Hippocampal formation (tissue), 2 donors: ENCODE measurements at regions not wholly inside any gene's neighbourhood (a gene's known extent, or its start where the extent isn't known, plus 50 kb on each side); places are given as distances from the start of the nearest gene placed in this dataset.

Source experiments
- DNase-seq, 2 donors: peaks; one replicate each; lab custom pipeline; 2025; lab: John Stamatoyannopoulos, UW

DNA sequence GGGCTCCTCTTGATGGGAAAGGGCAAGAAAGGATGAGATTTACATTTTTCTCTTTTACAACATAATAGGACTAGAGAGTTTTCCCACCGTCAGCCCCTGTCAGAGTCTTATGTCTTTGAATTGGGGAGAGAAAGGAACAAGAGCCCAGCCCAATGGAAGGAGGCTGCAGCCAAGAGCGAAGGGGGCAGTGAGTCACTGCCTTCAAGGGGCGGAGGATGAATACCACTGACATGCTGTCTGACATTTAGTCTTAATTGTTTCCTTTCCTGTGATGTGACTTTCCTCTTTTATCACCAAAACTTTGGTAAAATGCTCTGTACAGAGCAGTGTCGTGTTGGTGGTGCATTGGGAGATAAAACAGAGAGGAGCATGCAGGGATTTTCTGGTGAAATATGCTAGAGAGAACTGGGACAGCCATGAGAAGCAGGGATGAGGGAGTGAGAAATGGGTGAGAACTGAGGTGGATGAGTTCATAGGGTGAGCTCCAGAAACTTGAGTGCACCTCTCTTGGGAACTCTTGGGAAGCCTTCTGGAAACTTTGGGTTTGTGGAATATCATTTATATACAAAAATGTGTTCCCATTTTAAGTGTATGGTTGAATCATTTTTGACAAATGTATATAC, 179.9 kb upstream of the FGGY start:
- DNase-seq, result no peak

DNA sequence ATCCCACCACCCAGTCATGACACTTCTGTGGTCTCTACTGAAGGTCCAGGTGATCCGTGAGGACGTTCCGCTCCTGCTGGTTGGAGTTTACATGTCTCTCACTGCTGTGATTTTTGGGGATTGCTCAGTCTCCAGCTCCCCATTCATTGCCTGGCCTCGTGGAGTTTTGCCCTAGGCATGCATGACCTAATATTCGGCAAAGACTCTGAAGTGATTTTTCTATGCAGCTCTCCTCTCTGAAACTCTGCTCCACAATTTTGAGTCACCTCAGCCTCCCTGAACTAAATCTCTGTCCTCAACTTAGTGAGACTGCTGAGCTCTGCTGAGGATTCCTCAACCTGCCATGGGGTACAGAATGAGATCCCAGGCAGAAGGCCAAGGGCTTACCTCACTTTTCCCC, 174.4 kb upstream of the FGGY start:
- DNase-seq, result no peak

DNA sequence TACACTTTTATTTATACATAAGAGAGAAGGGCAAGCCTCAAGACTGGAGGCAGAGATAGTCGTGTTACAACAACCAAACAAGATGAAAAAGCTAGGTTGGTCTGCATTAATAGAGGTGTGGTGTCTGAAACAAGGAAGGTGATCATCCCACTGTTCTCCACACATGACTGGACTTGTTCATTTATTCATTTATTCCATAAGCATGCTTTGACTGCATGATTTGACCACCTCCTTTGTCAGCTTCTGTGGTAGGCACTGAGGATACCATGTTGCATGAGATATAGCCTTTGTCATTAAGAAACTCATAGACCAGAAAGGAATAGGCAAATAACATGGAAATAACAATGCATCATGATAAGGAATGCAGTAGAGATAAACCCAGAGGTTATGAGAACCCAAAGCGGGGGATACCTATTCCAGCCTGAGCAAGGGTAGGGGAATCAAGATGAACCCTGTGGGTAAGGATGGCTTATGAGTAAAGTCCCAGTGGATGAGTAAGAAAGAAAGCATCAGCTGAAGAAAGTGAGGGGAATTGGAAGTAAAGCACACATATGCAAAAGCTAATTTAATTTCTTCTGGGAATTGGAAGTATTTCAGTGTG, 173.7 kb upstream of the FGGY start:
- no peak for DNase-seq

DNA sequence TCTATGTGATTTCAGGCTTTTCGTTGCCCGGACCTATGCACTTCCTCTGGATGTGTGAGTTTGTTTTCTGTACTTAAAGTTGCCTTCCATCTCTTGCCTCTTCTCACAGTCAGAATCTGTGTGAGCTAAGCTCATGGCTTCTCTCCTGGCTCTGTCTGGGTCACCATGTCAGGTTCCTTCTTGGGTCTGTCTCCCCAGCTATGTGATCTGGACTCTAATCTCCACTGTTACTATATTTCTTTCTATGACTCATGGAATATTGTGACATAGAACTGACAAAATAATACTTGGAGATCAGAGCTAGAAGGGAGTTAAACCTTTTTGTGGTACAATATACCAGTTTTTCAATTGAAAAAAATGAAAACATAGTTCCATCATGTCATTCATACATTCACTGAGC, 172.7 kb upstream of the FGGY start:
- DNase-seq, result no peak

DNA sequence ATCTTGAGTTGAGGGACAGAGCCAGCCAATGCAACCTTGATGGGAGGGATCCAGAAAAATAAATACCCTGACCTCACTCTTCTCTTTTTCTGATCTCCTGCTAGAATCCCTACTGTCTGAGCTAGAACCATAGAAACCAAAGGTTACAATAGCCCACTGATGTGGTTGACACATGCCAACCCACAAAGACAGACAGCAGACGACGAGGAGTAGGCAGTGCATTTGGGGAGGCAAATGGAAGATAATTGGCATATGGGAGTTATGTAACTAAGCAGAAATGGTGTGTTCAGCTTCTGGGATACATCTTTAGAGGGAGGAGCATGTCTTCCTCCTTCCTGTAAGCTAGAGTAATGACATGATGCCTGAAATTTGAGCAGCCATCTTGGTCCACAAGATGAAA, 171.7 kb upstream of the FGGY start:
- no peak for DNase-seq

DNA sequence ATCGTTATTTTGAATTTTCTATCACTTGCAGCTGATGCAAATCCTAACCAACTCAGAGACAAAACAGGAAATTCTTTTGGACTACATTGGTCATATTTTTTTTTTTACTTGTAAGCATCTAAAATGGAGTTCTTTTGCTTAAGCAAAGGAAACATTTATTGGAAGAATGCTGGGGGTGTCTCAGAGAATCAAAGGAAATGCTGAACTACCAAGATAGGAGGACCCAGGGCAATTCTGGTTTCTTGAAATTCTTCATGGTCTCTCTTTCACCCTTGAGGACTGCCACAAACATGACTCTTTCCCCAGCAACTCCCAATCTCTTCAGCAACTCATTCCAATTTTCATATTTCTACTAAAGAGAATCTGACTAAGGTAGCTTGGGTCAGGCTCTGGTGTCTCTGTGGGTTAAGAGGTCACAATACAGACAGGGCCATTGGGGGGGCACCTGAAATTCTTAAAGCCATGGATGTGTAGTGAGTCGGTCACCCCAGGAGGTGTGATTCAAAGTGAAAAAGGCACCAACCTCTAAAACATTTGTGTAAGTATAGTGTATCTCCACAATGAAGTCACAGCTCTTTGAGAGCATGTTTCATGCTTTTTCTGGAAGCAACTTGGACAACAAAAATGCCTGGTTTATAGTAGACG, 171.1 kb upstream of the FGGY start:
- DNase-seq, result no peak

DNA sequence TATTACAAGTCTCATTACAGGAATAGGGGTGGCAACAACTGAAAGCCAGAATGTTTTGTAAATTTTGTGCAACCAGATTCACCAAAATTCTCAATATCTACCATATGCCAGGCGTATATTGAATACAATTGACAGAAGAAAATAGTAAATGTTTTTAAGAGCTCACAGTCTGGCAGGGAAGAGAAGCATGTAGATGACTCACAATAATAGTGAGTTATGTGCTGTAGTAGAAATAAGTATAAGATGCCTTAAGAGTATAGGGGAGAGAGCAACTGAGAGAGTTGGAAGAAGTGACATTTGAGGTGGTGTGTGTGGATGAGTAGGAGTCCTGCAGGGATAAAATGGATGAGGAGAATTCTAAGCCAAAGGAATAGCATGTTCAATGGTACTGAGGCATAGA, 170.5 kb upstream of the FGGY start:
- DNase-seq, result no peak

DNA sequence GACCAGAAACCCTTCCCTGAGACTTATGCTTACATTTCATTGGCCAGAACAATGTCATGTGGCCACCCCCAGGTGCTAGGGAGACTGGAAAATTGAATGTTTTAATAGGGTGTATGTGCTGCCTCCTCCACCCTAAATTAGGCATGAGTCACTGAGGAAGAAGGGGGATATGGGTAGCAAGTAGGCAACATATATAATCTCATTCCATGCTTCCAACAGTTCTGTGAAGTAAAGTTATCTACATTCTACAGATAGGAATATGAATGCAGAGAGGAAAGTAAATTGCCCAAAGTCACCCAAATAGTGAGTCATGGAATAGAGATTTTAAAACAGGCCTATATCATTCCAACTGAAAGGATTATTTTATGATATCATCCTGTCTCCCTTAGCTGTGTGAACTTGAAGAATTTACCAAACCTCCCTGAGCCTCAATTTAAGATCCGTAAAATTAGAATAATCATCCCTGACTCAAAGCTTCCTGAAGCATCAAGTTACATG, 168.6 kb upstream of the FGGY start:
- DNase-seq, result no peak

DNA sequence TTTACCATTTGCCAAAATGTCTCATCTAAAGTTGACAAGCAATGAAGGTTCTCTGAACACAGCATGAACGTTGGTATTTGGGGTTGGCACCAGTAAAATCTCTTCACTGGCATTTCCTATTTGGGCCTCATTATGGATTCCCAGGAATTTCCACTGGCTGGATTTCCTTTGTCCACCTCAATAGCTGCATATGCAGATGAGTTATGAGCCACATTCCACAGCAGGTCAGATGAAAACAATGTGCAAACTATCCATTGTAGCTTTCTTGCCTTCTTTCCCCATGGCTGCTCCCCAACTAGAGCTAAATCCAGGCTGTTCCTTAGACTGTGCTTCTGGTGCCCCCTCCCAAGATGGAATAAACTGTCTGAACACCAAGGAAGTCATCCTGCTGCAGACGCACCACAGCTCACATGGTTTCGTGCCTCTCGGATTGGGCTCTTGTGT, 168.1 kb upstream of the FGGY start:
- DNase-seq, result no peak

DNA sequence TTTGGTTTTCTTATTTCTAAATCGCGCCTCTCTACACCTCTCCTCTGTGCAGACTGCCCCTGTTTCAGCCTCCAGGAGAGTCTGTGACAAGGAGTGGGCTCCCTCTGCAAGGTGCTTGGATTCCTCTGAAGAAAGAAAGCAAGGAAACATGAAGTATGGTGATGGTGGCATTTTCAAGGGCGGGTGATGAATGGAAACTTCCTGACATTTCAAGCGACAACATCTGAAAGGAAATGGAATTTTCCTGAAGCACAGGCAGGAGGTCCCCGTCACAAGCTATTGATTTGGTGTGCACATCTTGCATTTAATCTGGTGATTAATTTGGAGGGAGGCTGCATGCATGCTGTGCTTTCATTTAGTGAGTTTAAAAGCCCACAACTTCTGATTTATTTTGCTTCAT, 164.6 kb upstream of the FGGY start:
- DNase-seq, result no peak

DNA sequence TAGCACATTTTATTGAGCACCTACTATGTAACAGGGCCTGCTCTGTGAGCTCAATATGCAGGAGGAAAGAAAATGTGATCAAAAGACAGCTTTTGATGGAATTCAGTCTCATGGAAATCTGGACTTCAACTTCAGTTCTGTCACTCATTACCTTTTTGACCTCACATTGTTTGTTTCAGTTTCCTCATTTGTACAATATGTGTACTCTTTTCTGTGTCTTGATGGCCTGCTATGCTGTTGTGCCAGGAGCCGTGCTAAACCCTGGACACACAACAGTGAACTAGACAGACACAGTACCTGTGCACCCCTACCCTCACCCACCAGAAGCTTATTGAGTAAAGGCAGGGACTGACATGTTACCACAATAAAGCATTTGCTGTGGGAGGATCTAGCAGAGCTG, 162.9 kb upstream of the FGGY start:
- DNase-seq, result no peak

DNA sequence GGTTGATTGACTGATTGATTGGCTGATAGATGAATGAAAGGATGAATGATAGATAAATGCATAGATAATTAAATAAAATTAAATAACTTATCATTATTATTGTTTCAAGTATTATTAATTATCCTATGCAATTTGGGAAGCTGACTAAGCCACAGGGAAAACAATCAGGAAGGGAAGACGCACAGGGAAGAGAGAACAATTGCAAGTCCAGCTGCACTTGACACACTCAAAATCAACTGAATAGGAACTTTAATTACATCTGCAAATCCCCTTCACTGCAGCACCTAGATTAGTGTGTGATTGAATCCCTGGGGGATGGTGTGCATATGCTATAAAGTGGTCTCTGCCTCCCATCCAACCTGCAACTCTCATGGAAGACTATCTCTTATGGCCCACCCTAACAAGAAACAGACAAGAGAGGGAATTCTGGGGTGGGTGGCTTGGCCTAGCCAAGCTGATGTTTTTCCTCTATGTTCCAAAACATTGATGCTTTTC, 161.1 kb upstream of the FGGY start:
- DNase-seq, result no peak

DNA sequence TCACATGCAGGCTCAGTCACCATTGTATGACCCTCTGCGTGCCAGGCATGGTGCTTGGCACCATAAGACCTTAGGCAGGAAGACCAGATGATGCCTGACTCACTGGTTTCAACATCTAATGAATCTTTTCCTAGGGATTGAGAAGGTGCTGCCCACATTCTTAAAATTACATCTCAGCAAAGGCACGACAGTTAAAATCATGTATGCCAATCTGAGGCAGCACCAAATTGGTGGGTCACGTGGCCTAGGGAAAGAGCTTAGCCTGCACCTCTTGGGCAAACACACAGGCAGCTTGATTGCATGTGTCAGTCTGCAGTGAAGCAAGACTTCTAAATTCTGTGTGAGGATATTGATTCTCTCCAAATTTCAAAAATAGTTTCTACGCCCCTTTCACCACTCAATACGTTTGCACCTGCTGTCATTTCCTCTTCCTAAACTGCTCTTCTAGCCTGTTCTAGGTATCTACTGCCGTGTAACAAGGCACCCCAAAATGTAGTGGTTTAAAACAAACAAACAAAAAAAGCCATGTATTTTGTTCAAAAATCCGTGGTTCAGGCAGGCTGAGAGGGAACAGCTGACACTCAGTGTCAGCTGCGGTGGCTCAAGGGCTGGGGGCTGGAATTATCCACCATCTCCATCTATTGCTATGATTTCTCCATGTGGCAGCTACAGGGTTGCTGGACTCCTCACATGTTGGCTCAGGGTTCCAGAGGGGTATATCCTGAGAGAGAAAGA, 160.2 kb upstream of the FGGY start:
- DNase-seq, result no peak

DNA sequence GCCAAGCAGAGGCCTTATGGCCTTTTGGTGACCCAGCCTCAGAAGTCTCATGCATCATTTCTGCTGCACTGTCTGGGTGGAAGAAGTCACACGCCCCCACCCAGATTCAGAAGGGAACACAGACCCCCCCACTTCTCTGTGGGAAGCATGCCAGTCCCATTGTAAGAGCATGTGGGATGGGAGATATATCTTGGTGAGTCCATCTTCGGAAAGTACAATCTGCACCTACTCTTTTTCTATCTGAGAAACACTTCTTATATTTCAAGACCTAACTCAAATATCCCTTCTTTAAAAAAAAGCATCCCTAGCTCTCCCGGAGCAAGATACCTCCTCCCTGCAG, 159.6 kb upstream of the FGGY start:
- DNase-seq, result no peak

DNA sequence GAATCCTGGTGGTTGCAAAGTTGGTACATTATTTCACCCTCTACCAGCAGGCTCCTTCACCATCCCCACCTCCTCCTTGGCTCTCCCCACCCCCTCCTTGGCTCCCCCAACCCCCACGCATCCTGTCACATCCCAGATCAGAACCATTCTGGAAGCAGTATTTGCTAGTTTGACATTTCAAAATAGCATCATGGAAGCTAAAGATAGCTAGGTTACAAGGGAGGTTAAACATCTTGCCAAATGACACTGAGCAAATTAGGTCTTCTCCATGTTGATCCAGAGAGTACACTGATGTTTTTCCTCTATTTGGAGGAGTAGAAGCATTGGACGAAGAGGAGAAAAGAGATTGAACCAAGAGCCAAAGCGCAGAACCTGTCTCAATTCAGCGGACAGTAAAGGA, 158.9 kb upstream of the FGGY start:
- no peak for DNase-seq

DNA sequence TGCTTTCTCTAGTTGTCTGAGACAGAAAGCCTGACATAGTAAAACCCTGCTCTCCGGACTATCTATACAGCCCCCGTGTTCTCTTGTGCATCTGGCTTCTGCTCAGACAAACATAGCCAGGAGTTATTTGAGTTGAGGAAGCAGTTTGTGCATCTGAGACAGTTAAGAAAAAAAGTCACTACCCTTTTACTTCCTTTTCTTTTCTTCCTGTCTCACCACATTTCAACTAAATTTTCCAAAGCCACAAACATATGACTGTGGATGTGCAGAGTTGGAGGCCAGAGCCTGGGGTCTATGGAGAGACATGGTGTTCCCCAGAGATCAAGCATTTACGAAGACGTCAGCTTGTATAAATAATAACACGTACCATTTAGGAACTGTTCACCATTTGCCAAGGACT, 158.5 kb upstream of the FGGY start:
- DNase-seq, result no peak

DNA sequence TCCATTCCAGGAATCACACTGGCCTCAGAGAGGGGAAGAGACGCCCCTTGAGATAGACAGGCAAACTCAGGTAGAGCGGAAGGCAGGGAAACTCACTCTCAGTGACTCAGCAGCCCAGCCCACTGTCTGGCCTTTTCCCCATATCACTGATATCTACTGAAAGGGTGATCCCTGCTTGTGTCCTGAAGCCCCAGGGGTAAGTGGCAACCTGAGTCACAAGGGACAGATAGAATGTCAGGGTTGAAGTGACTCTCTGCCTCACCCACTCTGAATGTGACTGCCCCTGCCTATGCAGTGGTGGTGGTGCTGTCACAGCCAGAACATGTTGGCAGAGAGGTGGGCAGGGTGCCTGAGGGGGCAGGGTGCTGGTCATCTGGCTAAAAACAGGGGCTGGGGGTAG, 157.5 kb upstream of the FGGY start:
- DNase-seq, result no peak

DNA sequence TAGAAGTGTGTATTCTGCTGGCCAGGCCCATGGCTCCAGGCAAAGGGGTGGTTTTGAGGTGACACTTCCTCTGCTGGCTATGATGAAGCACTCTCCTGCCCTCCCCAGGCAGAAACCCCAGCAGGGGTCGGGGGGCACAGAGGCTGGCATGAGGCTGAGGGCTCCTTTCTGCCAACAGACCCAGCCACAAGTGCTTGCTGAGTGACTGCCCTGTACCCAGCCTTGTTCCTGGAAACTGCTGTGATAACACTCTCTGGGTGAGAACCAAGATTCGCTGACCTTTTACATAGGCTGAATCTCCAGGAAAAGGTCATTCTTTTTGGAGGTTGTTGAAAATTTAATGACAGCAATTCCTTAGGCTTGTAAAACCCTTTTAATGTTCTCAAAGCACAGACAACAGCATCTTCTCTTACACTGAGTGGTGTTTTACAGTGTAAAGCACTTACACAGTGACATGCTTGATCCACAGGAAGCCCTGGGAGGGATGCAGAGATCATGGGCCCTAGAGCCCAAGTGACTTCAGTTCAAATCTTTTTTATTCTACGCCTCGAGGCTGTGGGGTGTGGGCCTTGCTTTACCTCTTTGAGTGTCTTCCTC, 155.5 kb upstream of the FGGY start:
- DNase-seq, result no peak

DNA sequence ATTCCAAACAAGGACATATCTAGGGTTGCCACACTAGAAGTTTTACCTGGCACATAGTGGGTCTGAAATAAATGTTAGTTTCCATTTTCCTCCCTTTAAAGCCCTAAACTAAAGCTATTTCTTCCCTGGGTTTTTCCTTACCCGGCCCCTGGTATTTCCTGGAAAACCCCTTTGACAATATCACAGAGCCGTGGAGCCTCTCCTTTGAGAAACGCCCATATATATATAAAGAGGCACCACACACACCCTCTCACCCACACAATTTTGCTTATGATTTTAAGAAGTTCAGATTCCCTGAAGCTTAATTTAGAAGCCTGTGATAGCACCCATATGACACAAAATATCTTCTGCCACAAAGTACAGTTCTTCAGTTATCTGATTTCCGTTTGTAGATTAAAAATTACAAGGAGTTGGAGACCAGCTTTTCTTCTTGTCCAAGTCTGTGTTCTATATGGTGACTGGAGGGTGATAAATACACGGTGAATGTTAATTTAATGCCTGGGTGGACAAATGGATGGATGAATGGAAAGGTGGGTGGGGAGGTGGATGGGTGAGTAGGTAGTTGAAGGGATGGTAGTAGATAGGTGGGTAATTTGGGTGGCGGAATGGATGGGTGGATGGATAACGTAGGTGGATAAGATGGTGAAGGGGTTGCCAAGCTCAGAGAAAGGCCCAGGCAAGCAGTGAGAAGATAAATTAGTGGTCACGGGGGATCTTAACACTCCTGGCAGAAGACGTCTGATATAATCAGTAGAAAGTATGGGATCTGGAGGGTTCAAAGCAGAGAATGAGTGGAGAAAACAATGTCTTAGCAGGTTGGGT, 154.4 kb upstream of the FGGY start:
- no peak for DNase-seq

DNA sequence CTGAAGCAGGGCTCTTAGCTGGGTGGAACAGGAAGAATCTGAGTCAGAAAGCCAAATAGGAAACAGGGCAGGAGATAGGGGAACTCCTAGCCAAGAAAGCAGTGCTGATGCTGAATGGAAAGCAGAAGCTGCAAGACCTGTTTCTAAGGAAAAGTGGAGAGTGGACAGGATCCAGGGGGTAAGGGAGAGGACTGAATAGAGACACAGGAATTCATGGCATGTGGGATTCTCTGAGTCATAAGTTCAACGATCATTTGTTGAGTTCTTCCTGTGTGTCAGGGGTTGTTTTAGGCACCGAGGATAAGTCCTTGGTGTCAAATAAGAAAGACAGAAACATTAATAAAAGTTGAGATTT, 153.8 kb upstream of the FGGY start:
- no peak for DNase-seq

DNA sequence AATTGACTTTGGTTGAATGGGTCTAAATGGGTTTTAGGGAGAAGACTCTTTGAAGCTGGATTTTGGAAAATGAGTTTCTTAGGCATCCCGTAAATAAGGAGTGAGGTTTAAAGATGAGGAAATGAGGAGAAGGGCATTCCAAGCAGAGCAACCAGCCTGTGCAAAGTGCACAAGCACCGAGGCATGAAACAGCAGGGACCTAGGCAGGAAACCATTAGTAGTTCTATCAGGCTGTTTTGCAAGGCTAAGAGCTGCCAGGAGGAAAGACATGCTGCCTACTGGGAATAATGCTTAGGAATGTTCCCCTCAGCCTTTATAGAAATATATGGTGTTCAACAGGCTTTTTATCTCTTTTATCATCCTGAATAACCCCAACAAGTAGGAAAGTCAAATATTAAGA, 153.1 kb upstream of the FGGY start:
- DNase-seq, result no peak

DNA sequence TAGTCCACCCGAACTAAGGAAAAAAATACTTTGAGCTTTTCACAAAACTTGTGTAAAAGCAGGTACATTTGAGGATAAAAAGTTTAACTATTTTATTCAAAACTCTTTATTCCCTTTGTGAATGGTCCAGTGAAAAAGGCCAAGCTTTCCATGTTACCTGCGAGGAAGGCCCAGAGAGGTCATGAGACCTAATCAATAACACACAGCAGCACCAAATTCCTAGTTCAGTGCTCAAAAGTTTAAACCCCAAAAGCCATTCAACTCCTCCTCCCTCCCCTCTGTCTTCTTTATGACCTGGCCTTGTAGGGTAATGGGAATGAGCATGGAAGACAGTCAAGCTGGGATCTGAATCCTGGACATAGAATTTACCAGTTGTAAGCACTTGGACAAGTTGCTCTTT, 151.9 kb upstream of the FGGY start:
- no peak for DNase-seq
